DND-41 (cell line): ENCODE measurements at regions not wholly inside any gene's neighbourhood (a gene's known extent, or its start where the extent isn't known, plus 50 kb on each side); places are given as distances from the start of the nearest gene placed in this dataset.

Source experiments
- ATAC-seq: fragments of 200-7000 bp; cut with Tn5 transposase; 3 replicates; pipeline ENCODE4 v1.9.1; 2021; ENCODE audit warnings: low read depth; ENCODE audit not compliant: insufficient read depth
- DNase-seq: peaks from one replicate; pipeline ENCODE4 v3.0.0-alpha.2; 2020
- H2AFZ ChIP-seq: 2 replicates; pipeline ENCODE4 v1.6.0; 2012; ENCODE audit warnings: low read depth, low read length
- H3K27ac ChIP-seq: 2 replicates; pipeline ENCODE4 v1.5.1; 2012; ENCODE audit warnings: low read length, inconsistent platforms
- H3K27me3 ChIP-seq: fragments of 200-600 bp; sonication (generic); 2 replicates; pipeline ENCODE4 v1.6.0; 2012; ENCODE audit warnings: low read length, mild to moderate bottlenecking, inconsistent platforms; ENCODE audit not compliant: insufficient read depth, poor library complexity
- H3K36me3 ChIP-seq: 2 replicates; pipeline ENCODE4 v1.5.1; 2012; ENCODE audit warnings: low read length, inconsistent platforms; ENCODE audit not compliant: insufficient read depth
- H3K4me1 ChIP-seq: 2 replicates; pipeline ENCODE4 v1.5.1; 2012; ENCODE audit warnings: mild to moderate bottlenecking, low read length; ENCODE audit not compliant: insufficient read depth
- H3K4me2 ChIP-seq: 2 replicates; pipeline ENCODE4 v1.6.0; 2012; ENCODE audit warnings: mild to moderate bottlenecking, moderate library complexity, low read length, inconsistent platforms; ENCODE audit not compliant: insufficient read depth
- H3K4me3 ChIP-seq, 2 experiments: fragments of 200-600 bp in 1 of 2; shearing (Covaris generic) in 1 of 2; 2 replicates each; pipeline ENCODE4 v1.5.1; 2012 to 2016; ENCODE audit warnings: inconsistent platforms in 2 of 2, low read length in 2 of 2, mild to moderate bottlenecking in 2 of 2, low read depth in 1 of 2, moderate library complexity in 1 of 2
- H3K79me2 ChIP-seq: 2 replicates; pipeline ENCODE4 v1.6.0; 2012; ENCODE audit warnings: low read length, inconsistent platforms; ENCODE audit not compliant: insufficient read depth
- H3K9ac ChIP-seq: 2 replicates; pipeline ENCODE4 v1.6.0; 2012; ENCODE audit warnings: low read depth, mild to moderate bottlenecking, inconsistent platforms, low read length, moderate library complexity
- H3K9me3 ChIP-seq: 2 replicates; pipeline ENCODE4 v1.5.1; 2012; ENCODE audit warnings: low read length, moderate library complexity, mild to moderate bottlenecking, inconsistent platforms; ENCODE audit not compliant: insufficient read depth, severe bottlenecking
- H4K20me1 ChIP-seq: 2 replicates; pipeline ENCODE4 v1.6.0; 2012; ENCODE audit warnings: low read length; ENCODE audit not compliant: insufficient read depth
- EZH2 ChIP-seq: IDR thresholded peaks from 3 replicates; pipeline ENCODE4 v1.6.1; 2012; ENCODE audit warnings: borderline replicate concordance, low read depth, mild to moderate bottlenecking, moderate library complexity, low read length, inconsistent platforms; ENCODE audit not compliant: severe bottlenecking
- TF ChIP-seq, protein P1 (sequence below): IDR thresholded peaks from 2 replicates; pipeline ENCODE4 v1.5.1; 2012; ENCODE audit warnings: borderline replicate concordance, low read length, moderate library complexity, mild to moderate bottlenecking; ENCODE audit not compliant: poor library complexity, severe bottlenecking; ENCODE audit errors: extremely low read depth

DNA sequence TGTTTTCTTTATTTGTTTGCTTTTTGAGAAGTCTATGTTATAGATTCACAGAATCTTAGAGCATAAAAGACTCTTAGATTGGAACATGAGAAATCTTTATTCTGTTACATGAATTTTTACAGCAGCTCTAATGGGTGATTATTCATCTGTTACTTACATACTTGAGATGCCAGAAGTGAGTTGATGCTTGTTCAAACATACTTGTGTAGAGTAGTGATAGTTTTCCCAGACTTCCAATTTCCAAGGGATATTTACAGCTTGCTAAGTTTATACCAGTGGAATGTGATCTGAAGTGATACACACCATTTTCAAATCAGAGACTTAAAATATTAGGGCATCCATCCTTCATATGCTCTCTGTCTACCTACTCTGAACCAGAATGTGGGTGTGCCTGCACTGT, 252.9 kb upstream of the SMIM31 start:
- no peaks in the 10 kb centered on the region for H3K9me3 ChIP-seq
- TF ChIP-seq, protein P1, sequence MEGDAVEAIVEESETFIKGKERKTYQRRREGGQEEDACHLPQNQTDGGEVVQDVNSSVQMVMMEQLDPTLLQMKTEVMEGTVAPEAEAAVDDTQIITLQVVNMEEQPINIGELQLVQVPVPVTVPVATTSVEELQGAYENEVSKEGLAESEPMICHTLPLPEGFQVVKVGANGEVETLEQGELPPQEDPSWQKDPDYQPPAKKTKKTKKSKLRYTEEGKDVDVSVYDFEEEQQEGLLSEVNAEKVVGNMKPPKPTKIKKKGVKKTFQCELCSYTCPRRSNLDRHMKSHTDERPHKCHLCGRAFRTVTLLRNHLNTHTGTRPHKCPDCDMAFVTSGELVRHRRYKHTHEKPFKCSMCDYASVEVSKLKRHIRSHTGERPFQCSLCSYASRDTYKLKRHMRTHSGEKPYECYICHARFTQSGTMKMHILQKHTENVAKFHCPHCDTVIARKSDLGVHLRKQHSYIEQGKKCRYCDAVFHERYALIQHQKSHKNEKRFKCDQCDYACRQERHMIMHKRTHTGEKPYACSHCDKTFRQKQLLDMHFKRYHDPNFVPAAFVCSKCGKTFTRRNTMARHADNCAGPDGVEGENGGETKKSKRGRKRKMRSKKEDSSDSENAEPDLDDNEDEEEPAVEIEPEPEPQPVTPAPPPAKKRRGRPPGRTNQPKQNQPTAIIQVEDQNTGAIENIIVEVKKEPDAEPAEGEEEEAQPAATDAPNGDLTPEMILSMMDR = no peak
- TF ChIP-seq EZH2 = no peak
- H3K9ac ChIP-seq = no peak overlapping the region
- H4K20me1 ChIP-seq = no peaks in the 10 kb centered on the region
- H3K27me3 ChIP-seq = no peaks in the 10 kb centered on the region
- H3K4me3 ChIP-seq = no peak overlapping the region
- H3K4me1 ChIP-seq = no peaks in the 10 kb centered on the region
- H3K36me3 ChIP-seq = no peaks in the 10 kb centered on the region
- DNase-seq = no peak
- H3K27ac ChIP-seq = no peak overlapping the region
- no peak for ATAC-seq
- H2AFZ ChIP-seq = no peak overlapping the region
- H3K4me2 ChIP-seq = no peak overlapping the region
- H3K79me2 ChIP-seq = no peaks in the 10 kb centered on the region

DNA sequence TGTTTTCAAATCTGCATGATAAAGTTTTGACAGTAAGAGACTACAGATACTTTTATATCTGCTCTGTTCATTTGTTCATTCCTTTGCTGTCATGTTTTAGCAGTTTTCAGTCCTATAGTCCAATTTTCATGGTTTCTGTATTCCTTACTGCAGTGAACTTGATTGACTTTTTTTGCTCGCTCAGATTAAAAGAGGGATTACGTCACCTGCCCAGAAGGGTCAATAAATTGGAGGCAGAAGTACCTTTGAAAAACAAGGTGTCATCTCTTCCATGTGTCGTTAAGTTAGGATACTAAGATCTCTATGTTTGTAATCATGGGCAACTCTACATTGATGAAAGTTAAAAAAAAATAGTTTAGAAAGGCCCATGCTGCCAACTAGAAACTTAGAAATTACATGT, 250.1 kb upstream of the SMIM31 start:
- Histone ChIP-seq H3K27me3 (no peaks in the 10 kb centered on the region), H3K4me1 (no peaks in the 10 kb centered on the region), H3K36me3 (no peaks in the 10 kb centered on the region), H3K9ac (no peak overlapping the region), H3K4me2 (no peak overlapping the region), H3K79me2 (no peaks in the 10 kb centered on the region), H3K27ac (no peak overlapping the region), H4K20me1 (no peaks in the 10 kb centered on the region), H3K9me3 (no peaks in the 10 kb centered on the region), H3K4me3 (no peak overlapping the region), H2AFZ (no peak overlapping the region)
- DNase-seq (no peak), ATAC-seq (no peak)
- TF ChIP-seq, protein P1 = no peak
- no peak for TF ChIP-seq EZH2

DNA sequence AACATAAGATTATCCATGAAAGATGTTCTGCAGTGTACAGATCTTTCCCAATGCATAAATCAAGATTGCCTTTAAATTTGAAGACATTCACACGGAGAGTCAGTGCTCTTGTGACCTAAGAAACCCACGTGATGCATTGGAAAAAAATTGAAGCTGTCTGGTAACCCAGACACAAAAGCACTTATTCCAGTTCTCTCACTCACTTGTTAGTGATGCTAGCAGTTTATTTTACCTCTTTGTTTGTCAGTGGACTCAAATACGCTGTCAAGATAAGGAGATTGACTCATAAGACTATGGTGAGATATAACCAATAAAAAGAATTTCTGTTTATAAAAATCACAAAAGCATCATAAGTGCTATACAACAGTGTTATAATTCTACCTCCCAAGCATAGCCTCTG, 245.8 kb upstream of the SMIM31 start:
- no peaks in the 10 kb centered on the region for H3K4me1 ChIP-seq
- no peaks in the 10 kb centered on the region for H3K27me3 ChIP-seq
- no peaks in the 10 kb centered on the region for H3K36me3 ChIP-seq
- no peak overlapping the region for H3K9ac ChIP-seq
- H3K79me2 ChIP-seq = no peaks in the 10 kb centered on the region
- TF ChIP-seq, protein P1 = no peak
- no peak for TF ChIP-seq EZH2
- no peaks in the 10 kb centered on the region for H3K9me3 ChIP-seq
- H2AFZ ChIP-seq = no peak overlapping the region
- no peak overlapping the region for H3K4me2 ChIP-seq
- DNase-seq (no peak), ATAC-seq (no peak)
- H3K27ac ChIP-seq = no peak overlapping the region
- no peak overlapping the region for H3K4me3 ChIP-seq
- H4K20me1 ChIP-seq = no peaks in the 10 kb centered on the region

DNA sequence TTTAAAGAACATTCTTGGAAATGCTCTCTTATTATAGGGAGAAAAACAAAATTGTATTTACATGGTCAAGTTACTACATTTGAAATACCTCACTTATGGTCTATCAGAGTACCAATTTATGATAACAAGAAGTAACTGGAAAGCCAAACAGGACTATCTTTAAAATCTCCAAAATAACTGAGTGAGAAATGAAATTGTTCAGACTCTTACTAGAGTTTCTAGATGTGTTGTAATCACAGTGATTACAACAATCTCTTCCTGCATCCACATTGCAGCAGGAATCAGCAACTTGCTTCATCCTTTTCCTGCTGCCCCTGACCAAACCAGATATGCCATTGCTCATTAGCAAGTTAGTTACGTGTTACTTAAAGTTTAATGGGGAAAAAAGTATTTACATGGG, 245.2 kb upstream of the SMIM31 start:
- H3K4me3 ChIP-seq = no peak overlapping the region
- H2AFZ ChIP-seq = no peak overlapping the region
- no peak for DNase-seq
- no peak overlapping the region for H3K9ac ChIP-seq
- no peaks in the 10 kb centered on the region for H3K27me3 ChIP-seq
- no peaks in the 10 kb centered on the region for H4K20me1 ChIP-seq
- H3K27ac ChIP-seq = no peak overlapping the region
- no peak for ATAC-seq
- H3K4me1 ChIP-seq = no peaks in the 10 kb centered on the region
- no peak overlapping the region for H3K4me2 ChIP-seq
- no peaks in the 10 kb centered on the region for H3K36me3 ChIP-seq
- H3K79me2 ChIP-seq = no peaks in the 10 kb centered on the region
- no peak for TF ChIP-seq EZH2
- TF ChIP-seq, protein P1 = no peak
- H3K9me3 ChIP-seq = no peaks in the 10 kb centered on the region
